ENCODE measurements at regions not wholly inside any gene's neighbourhood (a gene's known extent, or its start where the extent isn't known, plus 50 kb on each side); places are given as distances from the start of the nearest gene placed in this dataset.

DNA sequence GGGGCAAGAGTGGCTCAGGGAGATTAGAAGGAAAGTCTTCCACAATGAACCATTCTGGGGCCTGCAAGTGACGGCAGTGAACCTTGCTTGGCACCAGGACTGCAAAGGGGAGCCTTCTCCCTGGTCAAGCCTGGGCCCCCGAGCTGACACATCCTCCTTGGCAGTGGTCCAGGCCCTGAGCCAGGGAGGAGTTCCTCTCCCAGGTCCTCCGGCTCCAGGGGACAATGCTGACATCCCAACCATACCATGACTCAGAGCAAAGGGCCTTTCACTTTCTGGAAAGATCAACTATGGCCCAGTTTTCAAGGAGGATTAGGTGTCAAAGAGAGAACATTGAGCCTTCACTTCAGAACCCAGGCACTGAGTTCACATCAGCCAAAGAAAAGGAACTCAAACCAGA, 756.5 kb upstream of the TBX3 start:
- no peak for TF ChIP-seq TAF1 (conservative IDR thresholded peaks at IDR 0.05)
- no peak for TF ChIP-seq RAD21 (IDR thresholded peaks at IDR 0.05)
- TF ChIP-seq, protein P1, sequence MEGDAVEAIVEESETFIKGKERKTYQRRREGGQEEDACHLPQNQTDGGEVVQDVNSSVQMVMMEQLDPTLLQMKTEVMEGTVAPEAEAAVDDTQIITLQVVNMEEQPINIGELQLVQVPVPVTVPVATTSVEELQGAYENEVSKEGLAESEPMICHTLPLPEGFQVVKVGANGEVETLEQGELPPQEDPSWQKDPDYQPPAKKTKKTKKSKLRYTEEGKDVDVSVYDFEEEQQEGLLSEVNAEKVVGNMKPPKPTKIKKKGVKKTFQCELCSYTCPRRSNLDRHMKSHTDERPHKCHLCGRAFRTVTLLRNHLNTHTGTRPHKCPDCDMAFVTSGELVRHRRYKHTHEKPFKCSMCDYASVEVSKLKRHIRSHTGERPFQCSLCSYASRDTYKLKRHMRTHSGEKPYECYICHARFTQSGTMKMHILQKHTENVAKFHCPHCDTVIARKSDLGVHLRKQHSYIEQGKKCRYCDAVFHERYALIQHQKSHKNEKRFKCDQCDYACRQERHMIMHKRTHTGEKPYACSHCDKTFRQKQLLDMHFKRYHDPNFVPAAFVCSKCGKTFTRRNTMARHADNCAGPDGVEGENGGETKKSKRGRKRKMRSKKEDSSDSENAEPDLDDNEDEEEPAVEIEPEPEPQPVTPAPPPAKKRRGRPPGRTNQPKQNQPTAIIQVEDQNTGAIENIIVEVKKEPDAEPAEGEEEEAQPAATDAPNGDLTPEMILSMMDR (IDR thresholded peaks at IDR 0.05; ENCODE audit: low read depth, low read length, missing input control): no peak
- no peak for TF ChIP-seq EGR1 (IDR thresholded peaks at IDR 0.05; ENCODE audit: low read depth in 2 of 2)
- TF ChIP-seq, protein P2, sequence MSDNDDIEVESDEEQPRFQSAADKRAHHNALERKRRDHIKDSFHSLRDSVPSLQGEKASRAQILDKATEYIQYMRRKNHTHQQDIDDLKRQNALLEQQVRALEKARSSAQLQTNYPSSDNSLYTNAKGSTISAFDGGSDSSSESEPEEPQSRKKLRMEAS (IDR thresholded peaks at IDR 0.05): no peak
- no peak for TF ChIP-seq JUND (IDR thresholded peaks at IDR 0.05)
- TF ChIP-seq YY1 (IDR thresholded peaks at IDR 0.05): no peak
- TF ChIP-seq, protein P3, sequence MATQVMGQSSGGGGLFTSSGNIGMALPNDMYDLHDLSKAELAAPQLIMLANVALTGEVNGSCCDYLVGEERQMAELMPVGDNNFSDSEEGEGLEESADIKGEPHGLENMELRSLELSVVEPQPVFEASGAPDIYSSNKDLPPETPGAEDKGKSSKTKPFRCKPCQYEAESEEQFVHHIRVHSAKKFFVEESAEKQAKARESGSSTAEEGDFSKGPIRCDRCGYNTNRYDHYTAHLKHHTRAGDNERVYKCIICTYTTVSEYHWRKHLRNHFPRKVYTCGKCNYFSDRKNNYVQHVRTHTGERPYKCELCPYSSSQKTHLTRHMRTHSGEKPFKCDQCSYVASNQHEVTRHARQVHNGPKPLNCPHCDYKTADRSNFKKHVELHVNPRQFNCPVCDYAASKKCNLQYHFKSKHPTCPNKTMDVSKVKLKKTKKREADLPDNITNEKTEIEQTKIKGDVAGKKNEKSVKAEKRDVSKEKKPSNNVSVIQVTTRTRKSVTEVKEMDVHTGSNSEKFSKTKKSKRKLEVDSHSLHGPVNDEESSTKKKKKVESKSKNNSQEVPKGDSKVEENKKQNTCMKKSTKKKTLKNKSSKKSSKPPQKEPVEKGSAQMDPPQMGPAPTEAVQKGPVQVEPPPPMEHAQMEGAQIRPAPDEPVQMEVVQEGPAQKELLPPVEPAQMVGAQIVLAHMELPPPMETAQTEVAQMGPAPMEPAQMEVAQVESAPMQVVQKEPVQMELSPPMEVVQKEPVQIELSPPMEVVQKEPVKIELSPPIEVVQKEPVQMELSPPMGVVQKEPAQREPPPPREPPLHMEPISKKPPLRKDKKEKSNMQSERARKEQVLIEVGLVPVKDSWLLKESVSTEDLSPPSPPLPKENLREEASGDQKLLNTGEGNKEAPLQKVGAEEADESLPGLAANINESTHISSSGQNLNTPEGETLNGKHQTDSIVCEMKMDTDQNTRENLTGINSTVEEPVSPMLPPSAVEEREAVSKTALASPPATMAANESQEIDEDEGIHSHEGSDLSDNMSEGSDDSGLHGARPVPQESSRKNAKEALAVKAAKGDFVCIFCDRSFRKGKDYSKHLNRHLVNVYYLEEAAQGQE (IDR thresholded peaks at IDR 0.05): no peak
- TF ChIP-seq, protein P4, sequence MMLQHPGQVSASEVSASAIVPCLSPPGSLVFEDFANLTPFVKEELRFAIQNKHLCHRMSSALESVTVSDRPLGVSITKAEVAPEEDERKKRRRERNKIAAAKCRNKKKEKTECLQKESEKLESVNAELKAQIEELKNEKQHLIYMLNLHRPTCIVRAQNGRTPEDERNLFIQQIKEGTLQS (IDR thresholded peaks at IDR 0.05): no peak
- no peak for TF ChIP-seq FOXA1 (IDR thresholded peaks at IDR 0.05)

Data from liver (tissue), 3 donors.